ENCODE measurements at regions not wholly inside any gene's neighbourhood (a gene's known extent, or its start where the extent isn't known, plus 50 kb on each side); places are given as distances from the start of the nearest gene placed in this dataset.

GRCh38 chrX:69268611-69269010 lies 103.4 kb upstream of the PJA1 start:
- WGBS (ENCODE audit: low lambda C conversion rate), result 0% methylated on average over 1 of the region's 1 CpG
- BruUV-seq (replicated peaks), result no TSS peak
- ChIA-PET CTCF (ENCODE audit: low intra/inter-chr PET ratio, low total read pairs) (no interaction called here), POLR2A (no interaction called here)
- H3K4me2 ChIP-seq (ENCODE audit: low read depth, low read length), result no peak overlapping the region
- peak; percentile 62 for ATAC-seq
- no peaks in the 10 kb centered on the region for H3K9me3 ChIP-seq (ENCODE audit: low read length)
- no peaks in the 10 kb centered on the region for H3K27me3 ChIP-seq (ENCODE audit: control insufficient read depth in 1 of 2, insufficient read depth in 2 of 2, low read length in 2 of 2)
- intact Hi-C loops (cut with micrococcal nuclease; ENCODE audit: unreplicated experiment) (no loop called here), in situ Hi-C loops (cut with HindIII; ENCODE audit: extremely low pct_ligation_motif_present, low pct_unique_long_range_greater_than_20kb) (no loop called here)
- no peaks in the 10 kb centered on the region for H3K79me2 ChIP-seq (ENCODE audit: insufficient read depth, low read length)
- H4K20me1 ChIP-seq (ENCODE audit: insufficient read depth, low read length), result no peaks in the 10 kb centered on the region
- FAIRE-seq, result no peak
- H3K27ac ChIP-seq (ENCODE audit: extremely low read length, insufficient read depth, low read length), result no peak overlapping the region
- no peaks in the 10 kb centered on the region for H3K36me3 ChIP-seq (replicated peaks in 1 of 2; ENCODE audit: control insufficient read depth in 1 of 2, insufficient read depth in 2 of 2, low read length in 2 of 2)
- H2AFZ ChIP-seq (ENCODE audit: low read length), result no peak overlapping the region
- DNase-seq (ENCODE audit: low spot score), result peak; percentile 28
- H3K4me3 ChIP-seq (replicated peaks in 1 of 3; ENCODE audit: insufficient read depth in 1 of 3, low read depth in 2 of 3, low read length in 3 of 3), result no peak overlapping the region
- H3K9ac ChIP-seq (ENCODE audit: insufficient read depth, low read depth, low read length), result no peak overlapping the region
- H3K4me1 ChIP-seq (ENCODE audit: insufficient read depth, low read length), result peaks cover 11% of the 10 kb centered on the region
- TF ChIP-seq GABPA (IDR thresholded peaks at IDR 0.05; ENCODE audit: low read depth, low read length) (no peak), GABPA (CRISPR knock-in tag; IDR thresholded peaks at IDR 0.05; ENCODE audit: low read depth) (peak; percentile 28; the same call in 1 of the 2 replicates), ZFP37 (CRISPR knock-in tag; IDR thresholded peaks at IDR 0.05; ENCODE audit: borderline replicate concordance) (no peak), HNRNPK (IDR thresholded peaks at IDR 0.05; ENCODE audit: low read depth, low read length, poor library complexity, severe bottlenecking) (no peak), RARA (CRISPR knock-in tag; IDR thresholded peaks at IDR 0.05) (peak; percentile 14; the same call in 1 of the 2 replicates), TBP (CRISPR knock-in tag; IDR thresholded peaks at IDR 0.05) (no peak), ELF3 (CRISPR knock-in tag; IDR thresholded peaks at IDR 0.05) (peak; percentile 50; the same call in 1 of the 2 replicates), TFAP4 (IDR thresholded peaks at IDR 0.05; ENCODE audit: borderline replicate concordance, low read depth) (no peak), ZKSCAN1 (IDR thresholded peaks at IDR 0.05; ENCODE audit: low read length) (no peak), ZNF652 (CRISPR knock-in tag; IDR thresholded peaks at IDR 0.05; ENCODE audit: borderline replicate concordance, low read depth) (peak; percentile 23; the same call in 1 of the 2 replicates), HOMEZ (CRISPR knock-in tag; IDR thresholded peaks at IDR 0.05; ENCODE audit: low read depth) (no peak)
- TF ChIP-seq, protein P1, sequence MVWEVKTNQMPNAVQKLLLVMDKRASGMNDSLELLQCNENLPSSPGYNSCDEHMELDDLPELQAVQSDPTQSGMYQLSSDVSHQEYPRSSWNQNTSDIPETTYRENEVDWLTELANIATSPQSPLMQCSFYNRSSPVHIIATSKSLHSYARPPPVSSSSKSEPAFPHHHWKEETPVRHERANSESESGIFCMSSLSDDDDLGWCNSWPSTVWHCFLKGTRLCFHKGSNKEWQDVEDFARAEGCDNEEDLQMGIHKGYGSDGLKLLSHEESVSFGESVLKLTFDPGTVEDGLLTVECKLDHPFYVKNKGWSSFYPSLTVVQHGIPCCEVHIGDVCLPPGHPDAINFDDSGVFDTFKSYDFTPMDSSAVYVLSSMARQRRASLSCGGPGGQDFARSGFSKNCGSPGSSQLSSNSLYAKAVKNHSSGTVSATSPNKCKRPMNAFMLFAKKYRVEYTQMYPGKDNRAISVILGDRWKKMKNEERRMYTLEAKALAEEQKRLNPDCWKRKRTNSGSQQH (CRISPR knock-in tag; IDR thresholded peaks at IDR 0.05; ENCODE audit: low read depth), result no peak
- TF ChIP-seq, protein P2, sequence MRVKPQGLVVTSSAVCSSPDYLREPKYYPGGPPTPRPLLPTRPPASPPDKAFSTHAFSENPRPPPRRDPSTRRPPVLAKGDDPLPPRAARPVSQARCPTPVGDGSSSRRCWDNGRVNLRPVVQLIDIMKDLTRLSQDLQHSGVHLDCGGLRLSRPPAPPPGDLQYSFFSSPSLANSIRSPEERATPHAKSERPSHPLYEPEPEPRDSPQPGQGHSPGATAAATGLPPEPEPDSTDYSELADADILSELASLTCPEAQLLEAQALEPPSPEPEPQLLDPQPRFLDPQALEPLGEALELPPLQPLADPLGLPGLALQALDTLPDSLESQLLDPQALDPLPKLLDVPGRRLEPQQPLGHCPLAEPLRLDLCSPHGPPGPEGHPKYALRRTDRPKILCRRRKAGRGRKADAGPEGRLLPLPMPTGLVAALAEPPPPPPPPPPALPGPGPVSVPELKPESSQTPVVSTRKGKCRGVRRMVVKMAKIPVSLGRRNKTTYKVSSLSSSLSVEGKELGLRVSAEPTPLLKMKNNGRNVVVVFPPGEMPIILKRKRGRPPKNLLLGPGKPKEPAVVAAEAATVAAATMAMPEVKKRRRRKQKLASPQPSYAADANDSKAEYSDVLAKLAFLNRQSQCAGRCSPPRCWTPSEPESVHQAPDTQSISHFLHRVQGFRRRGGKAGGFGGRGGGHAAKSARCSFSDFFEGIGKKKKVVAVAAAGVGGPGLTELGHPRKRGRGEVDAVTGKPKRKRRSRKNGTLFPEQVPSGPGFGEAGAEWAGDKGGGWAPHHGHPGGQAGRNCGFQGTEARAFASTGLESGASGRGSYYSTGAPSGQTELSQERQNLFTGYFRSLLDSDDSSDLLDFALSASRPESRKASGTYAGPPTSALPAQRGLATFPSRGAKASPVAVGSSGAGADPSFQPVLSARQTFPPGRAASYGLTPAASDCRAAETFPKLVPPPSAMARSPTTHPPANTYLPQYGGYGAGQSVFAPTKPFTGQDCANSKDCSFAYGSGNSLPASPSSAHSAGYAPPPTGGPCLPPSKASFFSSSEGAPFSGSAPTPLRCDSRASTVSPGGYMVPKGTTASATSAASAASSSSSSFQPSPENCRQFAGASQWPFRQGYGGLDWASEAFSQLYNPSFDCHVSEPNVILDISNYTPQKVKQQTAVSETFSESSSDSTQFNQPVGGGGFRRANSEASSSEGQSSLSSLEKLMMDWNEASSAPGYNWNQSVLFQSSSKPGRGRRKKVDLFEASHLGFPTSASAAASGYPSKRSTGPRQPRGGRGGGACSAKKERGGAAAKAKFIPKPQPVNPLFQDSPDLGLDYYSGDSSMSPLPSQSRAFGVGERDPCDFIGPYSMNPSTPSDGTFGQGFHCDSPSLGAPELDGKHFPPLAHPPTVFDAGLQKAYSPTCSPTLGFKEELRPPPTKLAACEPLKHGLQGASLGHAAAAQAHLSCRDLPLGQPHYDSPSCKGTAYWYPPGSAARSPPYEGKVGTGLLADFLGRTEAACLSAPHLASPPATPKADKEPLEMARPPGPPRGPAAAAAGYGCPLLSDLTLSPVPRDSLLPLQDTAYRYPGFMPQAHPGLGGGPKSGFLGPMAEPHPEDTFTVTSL (CRISPR knock-in tag; IDR thresholded peaks at IDR 0.05; ENCODE audit: borderline replicate concordance), result no peak

Data from HepG2 (cell line).